ENCODE measurements at regions not wholly inside any gene's neighbourhood (a gene's known extent, or its start where the extent isn't known, plus 50 kb on each side); places are given as distances from the start of the nearest gene placed in this dataset.

DNA sequence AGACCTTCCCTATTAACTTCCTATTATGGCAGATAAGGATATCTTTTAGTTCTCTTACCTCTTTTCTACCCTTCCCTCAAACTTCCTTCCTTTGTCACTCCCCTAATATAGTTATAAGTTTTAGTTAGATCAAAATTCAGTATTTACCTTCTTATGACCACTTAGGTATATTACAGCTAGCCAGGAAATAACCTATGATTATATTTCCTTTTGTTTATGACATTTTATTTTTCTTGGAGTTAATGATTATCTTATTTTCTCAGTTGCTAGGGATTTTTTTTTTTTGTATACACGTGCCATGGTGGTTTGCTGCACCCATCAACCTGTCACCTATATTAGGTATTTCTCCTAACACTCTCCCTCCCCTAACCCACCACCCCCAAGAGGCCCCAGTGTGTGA is 88.2 kb upstream of the ZBED5 start:
- CTCF ChIA-PET: no interaction called here
- TF ChIP-seq, protein P1, sequence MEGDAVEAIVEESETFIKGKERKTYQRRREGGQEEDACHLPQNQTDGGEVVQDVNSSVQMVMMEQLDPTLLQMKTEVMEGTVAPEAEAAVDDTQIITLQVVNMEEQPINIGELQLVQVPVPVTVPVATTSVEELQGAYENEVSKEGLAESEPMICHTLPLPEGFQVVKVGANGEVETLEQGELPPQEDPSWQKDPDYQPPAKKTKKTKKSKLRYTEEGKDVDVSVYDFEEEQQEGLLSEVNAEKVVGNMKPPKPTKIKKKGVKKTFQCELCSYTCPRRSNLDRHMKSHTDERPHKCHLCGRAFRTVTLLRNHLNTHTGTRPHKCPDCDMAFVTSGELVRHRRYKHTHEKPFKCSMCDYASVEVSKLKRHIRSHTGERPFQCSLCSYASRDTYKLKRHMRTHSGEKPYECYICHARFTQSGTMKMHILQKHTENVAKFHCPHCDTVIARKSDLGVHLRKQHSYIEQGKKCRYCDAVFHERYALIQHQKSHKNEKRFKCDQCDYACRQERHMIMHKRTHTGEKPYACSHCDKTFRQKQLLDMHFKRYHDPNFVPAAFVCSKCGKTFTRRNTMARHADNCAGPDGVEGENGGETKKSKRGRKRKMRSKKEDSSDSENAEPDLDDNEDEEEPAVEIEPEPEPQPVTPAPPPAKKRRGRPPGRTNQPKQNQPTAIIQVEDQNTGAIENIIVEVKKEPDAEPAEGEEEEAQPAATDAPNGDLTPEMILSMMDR (IDR thresholded peaks at IDR 0.05; ENCODE audit: insufficient read depth, low read depth, low read length): no peak
- H3K4me3 ChIP-seq (ENCODE audit: low read depth, low read length): no peak overlapping the region
- peaks cover 4% of the 10 kb centered on the region; the same call in 1 of the 2 replicates for H3K27me3 ChIP-seq (ENCODE audit: control insufficient read depth, insufficient read depth, low read length)
- POLR2A ChIA-PET: no interaction called here
- H3K36me3 ChIP-seq (ENCODE audit: control insufficient read depth, insufficient read depth, low read length): no peaks in the 10 kb centered on the region
- no peak for DNase-seq (ENCODE audit: low read depth)

DNA sequence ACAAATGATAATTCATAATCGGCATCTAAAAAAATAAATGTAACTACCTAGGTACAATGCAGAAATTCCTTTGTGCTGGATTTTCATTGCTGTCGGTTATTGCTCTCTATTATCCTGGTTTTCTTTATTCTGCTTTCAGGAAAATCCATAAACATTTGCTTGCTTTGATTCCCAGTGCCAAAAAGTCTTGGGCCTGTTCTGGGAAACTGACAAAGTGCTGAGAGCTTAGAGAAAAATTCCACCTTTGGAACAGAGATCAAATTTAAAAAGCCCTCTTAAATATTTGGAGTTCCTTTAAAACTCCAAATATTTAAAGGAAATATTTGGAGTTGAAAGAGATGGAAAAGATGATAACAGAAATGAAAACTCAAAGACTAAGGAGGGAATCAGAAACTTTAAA is 87.3 kb upstream of the ZBED5 start:
- ChIA-PET POLR2A (no interaction called here), CTCF (interaction anchor here (1.1 kb wide), 1 partner anchor 81 kb away, joined by 3 read pairs; no protein-coding TSS in a partner anchor)
- peaks cover 4% of the 10 kb centered on the region; the same call in 1 of the 2 replicates for H3K27me3 ChIP-seq (ENCODE audit: control insufficient read depth, insufficient read depth, low read length)
- H3K36me3 ChIP-seq (ENCODE audit: control insufficient read depth, insufficient read depth, low read length): no peaks in the 10 kb centered on the region
- DNase-seq (ENCODE audit: low read depth): no peak
- TF ChIP-seq, protein P1 (IDR thresholded peaks at IDR 0.05; ENCODE audit: insufficient read depth, low read depth, low read length): no peak
- no peak overlapping the region for H3K4me3 ChIP-seq (ENCODE audit: low read depth, low read length)

DNA sequence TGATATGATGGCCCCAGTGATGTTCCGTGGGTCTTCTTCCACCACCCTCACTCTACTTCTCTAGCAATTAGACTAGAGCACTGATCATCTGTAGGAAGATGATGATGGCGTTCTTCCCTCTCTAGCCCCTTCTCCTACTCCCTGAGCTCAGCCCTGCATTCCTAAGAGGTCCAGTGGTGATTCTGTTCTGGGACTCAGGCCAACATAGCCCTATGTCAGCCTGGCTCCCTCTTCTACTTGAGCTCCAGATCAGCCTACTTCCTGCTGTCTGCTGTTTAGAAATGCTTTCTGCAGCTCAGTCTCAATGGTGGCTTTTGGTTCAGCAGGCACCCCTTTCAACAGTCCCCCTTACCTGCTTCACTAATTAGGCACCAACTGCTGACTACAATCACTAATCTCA is 86.1 kb upstream of the ZBED5 start:
- no peak for DNase-seq (ENCODE audit: low read depth)
- ChIA-PET CTCF (interaction anchor here (0.7 to 3.3 kb wide), 5 partner anchors 10 to 774 kb away, joined by 3 to 21 read pairs (median 3); no protein-coding TSS in a partner anchor), POLR2A (no interaction called here)
- H3K27me3 ChIP-seq (ENCODE audit: control insufficient read depth, insufficient read depth, low read length): peaks cover 4% of the 10 kb centered on the region; the same call in 1 of the 2 replicates
- H3K4me3 ChIP-seq (ENCODE audit: low read depth, low read length): no peak overlapping the region
- no peaks in the 10 kb centered on the region for H3K36me3 ChIP-seq (ENCODE audit: control insufficient read depth, insufficient read depth, low read length)
- TF ChIP-seq, protein P1 (IDR thresholded peaks at IDR 0.05; ENCODE audit: insufficient read depth, low read depth, low read length): no peak

DNA sequence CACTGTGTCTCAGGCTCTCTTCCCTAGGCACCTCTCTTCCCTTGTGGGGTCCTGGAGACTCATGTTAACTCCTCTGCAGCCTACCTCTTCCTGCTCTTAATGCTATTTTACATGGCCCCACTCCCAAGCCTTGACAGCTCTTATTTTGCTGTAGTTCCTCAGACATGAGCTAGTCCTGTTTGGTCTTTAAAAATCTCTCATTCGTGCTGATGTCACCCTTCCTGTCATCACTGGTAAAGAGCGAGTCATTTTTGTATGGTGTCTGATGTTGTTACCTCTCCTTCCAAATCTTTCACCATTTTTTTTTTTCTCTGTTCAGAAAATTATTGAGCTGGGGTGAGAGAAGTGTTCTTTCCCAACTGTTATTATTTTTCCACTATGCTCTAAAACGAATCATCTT is 84.8 kb upstream of the ZBED5 start:
- TF ChIP-seq, protein P1 (IDR thresholded peaks at IDR 0.05; ENCODE audit: insufficient read depth, low read depth, low read length): no peak
- CTCF ChIA-PET: interaction anchor here (1.1 to 3.3 kb wide), 4 partner anchors 9 to 845 kb away, joined by 3 to 21 read pairs (median 7); no protein-coding TSS in a partner anchor
- DNase-seq (ENCODE audit: low read depth): no peak
- Histone ChIP-seq H3K4me3 (ENCODE audit: low read depth, low read length) (no peak overlapping the region), H3K36me3 (ENCODE audit: control insufficient read depth, insufficient read depth, low read length) (no peaks in the 10 kb centered on the region), H3K27me3 (ENCODE audit: control insufficient read depth, insufficient read depth, low read length) (peaks cover 4% of the 10 kb centered on the region; the same call in 1 of the 2 replicates)
- POLR2A ChIA-PET: no interaction called here

DNA sequence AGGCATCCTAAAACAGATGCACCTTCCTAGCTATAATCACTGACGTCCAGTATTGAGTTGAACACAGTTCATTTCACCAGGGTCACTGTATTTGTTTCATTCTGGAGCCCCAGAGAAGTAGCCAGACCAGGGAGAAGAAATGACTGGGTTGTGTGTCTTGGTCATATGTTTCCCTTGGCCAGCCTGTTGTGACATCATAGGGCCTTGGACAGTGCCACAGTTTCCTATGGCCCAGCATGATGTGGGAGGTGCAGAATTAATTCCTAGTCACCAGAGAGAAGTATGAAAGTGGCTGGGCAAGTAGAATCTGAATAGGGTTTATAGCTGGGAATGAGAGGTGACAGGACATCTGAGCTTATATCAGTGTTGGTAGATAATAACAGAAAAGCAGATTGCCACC is 84.0 kb upstream of the ZBED5 start:
- DNase-seq (ENCODE audit: low read depth): no peak
- Histone ChIP-seq H3K27me3 (ENCODE audit: control insufficient read depth, insufficient read depth, low read length) (peaks cover 4% of the 10 kb centered on the region; the same call in 1 of the 2 replicates), H3K4me3 (ENCODE audit: low read depth, low read length) (no peak overlapping the region), H3K36me3 (ENCODE audit: control insufficient read depth, insufficient read depth, low read length) (no peaks in the 10 kb centered on the region)
- TF ChIP-seq, protein P1 (IDR thresholded peaks at IDR 0.05; ENCODE audit: insufficient read depth, low read depth, low read length): no peak
- CTCF ChIA-PET: interaction anchor here (0.6 to 3.3 kb wide), 5 partner anchors 8 to 851 kb away, joined by 3 to 21 read pairs (median 7); no protein-coding TSS in a partner anchor
- POLR2A ChIA-PET: no interaction called here

All from BJ (cell line).